PC-9 (cell line): ENCODE measurements at regions not wholly inside any gene's neighbourhood (a gene's known extent, or its start where the extent isn't known, plus 50 kb on each side); places are given as distances from the start of the nearest gene placed in this dataset.

Experiments used
- BruUV-seq: library from RNA; stranded (reverse); fragments of 400-500 nt; replicated peaks from 2 replicates; lab custom pipeline; 2021; lab: Mats Ljungman, UMichigan
- CTCF ChIA-PET: fragments of 300-600 bp; sonication (Branson Sonifier 250); formaldehyde crosslinking; loops from one replicate; lab custom pipeline; 2022; ENCODE audit warnings: antibody characterized with exemption; lab: Charles Lee
- POLR2A ChIA-PET: fragments of 300-600 bp; sonication (Branson Sonifier 250); formaldehyde crosslinking; loops from one replicate; lab custom pipeline; 2022; ENCODE audit warnings: antibody characterized with exemption; ENCODE audit not compliant: unreplicated experiment; lab: Charles Lee
- DNase-seq, 2 experiments: peaks; one replicate each; pipeline versions ENCODE4 v3.0.0 to v3.0.0-alpha.2; 2015 to 2022; ENCODE audit warnings: mixed read lengths in 1 of 2
- H2AFZ ChIP-seq: fragments of 200-600 bp; sonication (generic); 2 replicates; pipeline ENCODE4 v1.8.1; 2017; ENCODE audit warnings: antibody characterized with exemption
- H3F3A ChIP-seq: fragments of 200-600 bp; sonication (generic); 2 replicates; pipeline ENCODE4 v1.8.1; 2017; ENCODE audit warnings: antibody characterized with exemption, mild to moderate bottlenecking, low read depth; ENCODE audit not compliant: insufficient read depth
- H3K27ac ChIP-seq: fragments of 200-600 bp; sonication (generic); 2 replicates; pipeline ENCODE4 v1.6.1; 2016; ENCODE audit warnings: mixed run types
- H3K27me3 ChIP-seq: fragments of 200-600 bp; sonication (generic); 2 replicates; pipeline ENCODE4 v1.6.1; 2016; ENCODE audit warnings: low read depth, mixed run types; ENCODE audit not compliant: insufficient read depth
- H3K36me3 ChIP-seq: fragments of 200-600 bp; sonication (generic); 2 replicates; pipeline ENCODE4 v1.6.1; 2016; ENCODE audit warnings: low read depth, mixed run types
- H3K4me1 ChIP-seq: fragments of 200-600 bp; sonication (generic); replicated peaks from 2 replicates; pipeline ENCODE4 v1.6.1; 2016; ENCODE audit warnings: mixed run types; ENCODE audit not compliant: insufficient read depth
- H3K4me2 ChIP-seq: fragments of 200-600 bp; sonication (generic); 2 replicates; pipeline ENCODE4 v1.6.1; 2017; ENCODE audit warnings: mixed run types
- H3K4me3 ChIP-seq: fragments of 200-600 bp; sonication (generic); 2 replicates; pipeline ENCODE4 v1.6.1; 2016; ENCODE audit warnings: mixed run types
- H3K79me2 ChIP-seq: fragments of 200-600 bp; sonication (generic); 2 replicates; pipeline ENCODE4 v1.6.1; 2017; ENCODE audit warnings: low read depth, mixed run types
- H3K9me2 ChIP-seq: fragments of 200-600 bp; sonication (generic); 2 replicates; pipeline ENCODE4 v1.8.1; 2017; ENCODE audit warnings: mild to moderate bottlenecking; ENCODE audit not compliant: insufficient read depth
- H3K9me3 ChIP-seq: fragments of 200-600 bp; sonication (generic); 2 replicates; pipeline ENCODE4 v1.8.1; 2016; ENCODE audit warnings: low read depth; ENCODE audit not compliant: insufficient read depth
- H4K20me1 ChIP-seq: fragments of 200-600 bp; sonication (generic); 2 replicates; pipeline ENCODE4 v1.8.1; 2017; ENCODE audit not compliant: insufficient read depth
- EZH2 ChIP-seq: fragments of 200-600 bp; sonication (generic); IDR thresholded peaks from 2 replicates; pipeline ENCODE4 v1.8.0; 2017; ENCODE audit warnings: antibody characterized with exemption, low read depth
- intact Hi-C: fragments of 100-400 bp; cut with micrococcal nuclease; formaldehyde crosslinking; loops from one replicate; pipeline ENCODE4 v1.10.0; 2022; ENCODE audit not compliant: unreplicated experiment
- TF ChIP-seq, protein P1 (sequence below): fragments of 200-600 bp; sonication (generic); conservative IDR thresholded peaks from 2 replicates; pipeline ENCODE4 v1.6.1; 2017; ENCODE audit warnings: mixed run types, antibody characterized with exemption, mild to moderate bottlenecking, moderate library complexity

DNA sequence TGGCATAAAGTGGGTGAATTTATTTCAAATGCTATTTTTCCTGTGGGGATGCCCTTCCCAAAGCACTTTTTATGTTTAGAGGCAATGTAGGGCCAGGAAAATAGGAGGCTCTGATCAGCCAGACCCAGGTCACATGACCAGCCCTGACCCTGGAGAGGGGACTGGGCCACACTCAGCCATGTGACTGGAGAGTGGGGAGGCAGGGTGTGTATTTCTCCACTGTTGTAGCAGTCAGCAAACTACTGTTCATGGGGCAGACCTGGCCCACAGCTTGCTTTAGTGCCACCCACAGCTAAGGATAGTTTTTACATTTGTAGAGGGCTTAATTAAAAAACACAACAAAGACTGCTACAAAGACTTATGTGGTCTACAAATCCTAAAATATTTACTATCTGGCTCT lies 153.8 kb downstream of the ACTL8 start:
- H3K4me2 ChIP-seq = no peak overlapping the region
- no TSS peak for BruUV-seq
- H4K20me1 ChIP-seq = no peaks in the 10 kb centered on the region
- intact Hi-C loops = no loop called here
- H3K9me3 ChIP-seq = no peaks in the 10 kb centered on the region
- TF ChIP-seq, protein P1, sequence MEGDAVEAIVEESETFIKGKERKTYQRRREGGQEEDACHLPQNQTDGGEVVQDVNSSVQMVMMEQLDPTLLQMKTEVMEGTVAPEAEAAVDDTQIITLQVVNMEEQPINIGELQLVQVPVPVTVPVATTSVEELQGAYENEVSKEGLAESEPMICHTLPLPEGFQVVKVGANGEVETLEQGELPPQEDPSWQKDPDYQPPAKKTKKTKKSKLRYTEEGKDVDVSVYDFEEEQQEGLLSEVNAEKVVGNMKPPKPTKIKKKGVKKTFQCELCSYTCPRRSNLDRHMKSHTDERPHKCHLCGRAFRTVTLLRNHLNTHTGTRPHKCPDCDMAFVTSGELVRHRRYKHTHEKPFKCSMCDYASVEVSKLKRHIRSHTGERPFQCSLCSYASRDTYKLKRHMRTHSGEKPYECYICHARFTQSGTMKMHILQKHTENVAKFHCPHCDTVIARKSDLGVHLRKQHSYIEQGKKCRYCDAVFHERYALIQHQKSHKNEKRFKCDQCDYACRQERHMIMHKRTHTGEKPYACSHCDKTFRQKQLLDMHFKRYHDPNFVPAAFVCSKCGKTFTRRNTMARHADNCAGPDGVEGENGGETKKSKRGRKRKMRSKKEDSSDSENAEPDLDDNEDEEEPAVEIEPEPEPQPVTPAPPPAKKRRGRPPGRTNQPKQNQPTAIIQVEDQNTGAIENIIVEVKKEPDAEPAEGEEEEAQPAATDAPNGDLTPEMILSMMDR = no peak
- TF ChIP-seq EZH2 = no peak
- H3K27ac ChIP-seq = no peak overlapping the region
- CTCF ChIA-PET = no interaction called here
- no peaks in the 10 kb centered on the region for H3F3A ChIP-seq
- peaks cover 69% of the 10 kb centered on the region for H3K27me3 ChIP-seq
- no peaks in the 10 kb centered on the region for H3K79me2 ChIP-seq
- no peaks in the 10 kb centered on the region for H3K4me1 ChIP-seq
- DNase-seq = no peak
- no peak overlapping the region for H2AFZ ChIP-seq
- no peak overlapping the region for H3K4me3 ChIP-seq
- no peaks in the 10 kb centered on the region for H3K9me2 ChIP-seq
- POLR2A ChIA-PET = no interaction called here
- no peaks in the 10 kb centered on the region for H3K36me3 ChIP-seq

DNA sequence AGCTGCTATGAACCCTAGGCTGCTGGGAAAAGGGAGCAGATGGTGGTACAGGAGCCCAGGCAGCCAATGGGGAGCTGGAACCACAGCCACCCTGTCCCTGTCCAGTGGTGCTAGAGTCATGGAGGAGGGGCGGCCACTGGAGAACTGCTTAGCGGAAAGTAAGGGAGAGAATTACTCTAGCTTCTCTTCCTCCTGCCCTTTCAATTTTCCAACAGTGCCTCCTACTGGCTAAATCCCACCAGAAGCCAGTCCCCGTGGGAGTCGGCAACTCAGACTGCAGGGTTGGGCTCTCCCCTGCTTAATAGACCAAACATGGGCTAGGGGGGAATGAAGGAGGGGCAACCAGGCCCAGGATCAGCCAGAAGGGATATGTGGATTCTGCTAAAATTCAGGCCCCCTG lies 154.5 kb downstream of the ACTL8 start:
- no TSS peak for BruUV-seq
- no peaks in the 10 kb centered on the region for H3K9me2 ChIP-seq
- intact Hi-C loops = no loop called here
- H3K4me2 ChIP-seq = no peak overlapping the region
- no peaks in the 10 kb centered on the region for H3F3A ChIP-seq
- H3K27me3 ChIP-seq = peaks cover 72% of the 10 kb centered on the region
- H3K4me3 ChIP-seq = no peak overlapping the region
- TF ChIP-seq, protein P1 = no peak
- TF ChIP-seq EZH2 = no peak
- ChIA-PET CTCF (no interaction called here), POLR2A (no interaction called here)
- no peaks in the 10 kb centered on the region for H3K36me3 ChIP-seq
- no peak overlapping the region for H3K27ac ChIP-seq
- H4K20me1 ChIP-seq = no peaks in the 10 kb centered on the region
- no peak for DNase-seq
- no peaks in the 10 kb centered on the region for H3K4me1 ChIP-seq
- no peaks in the 10 kb centered on the region for H3K9me3 ChIP-seq
- H2AFZ ChIP-seq = no peak overlapping the region
- no peaks in the 10 kb centered on the region for H3K79me2 ChIP-seq

DNA sequence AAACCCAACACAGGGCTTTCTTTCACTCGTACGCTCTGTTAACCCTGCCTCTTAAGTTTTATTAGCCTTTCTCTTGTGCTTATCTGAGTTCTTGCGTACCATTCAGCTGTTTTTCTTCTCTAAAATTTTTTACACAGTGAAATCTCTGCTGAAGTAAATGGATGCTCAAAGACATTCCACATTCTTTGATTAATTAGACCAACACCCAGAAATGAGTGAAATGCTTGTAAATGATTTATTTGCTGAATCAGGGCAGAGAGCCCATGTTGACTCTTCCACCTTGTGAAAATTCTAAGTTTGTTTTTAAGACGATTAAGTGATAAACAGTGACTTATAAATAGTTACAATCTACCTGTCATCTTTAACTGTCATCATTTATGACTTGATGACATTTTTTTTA lies 156.7 kb downstream of the ACTL8 start:
- Histone ChIP-seq H3K27me3 (peaks cover 78% of the 10 kb centered on the region), H2AFZ (no peak overlapping the region), H3K4me3 (no peak overlapping the region), H3K9me3 (no peaks in the 10 kb centered on the region), H3F3A (no peaks in the 10 kb centered on the region), H3K9me2 (no peaks in the 10 kb centered on the region), H4K20me1 (no peaks in the 10 kb centered on the region), H3K4me2 (no peak overlapping the region), H3K36me3 (no peaks in the 10 kb centered on the region), H3K4me1 (no peaks in the 10 kb centered on the region), H3K27ac (no peak overlapping the region), H3K79me2 (no peaks in the 10 kb centered on the region)
- BruUV-seq = no TSS peak
- DNase-seq = no peak
- CTCF ChIA-PET = interaction anchor here (0.7 kb wide), 1 partner anchor 414 kb away, joined by 7 read pairs; no protein-coding TSS in a partner anchor
- intact Hi-C loops = no loop called here
- POLR2A ChIA-PET = no interaction called here
- TF ChIP-seq, protein P1 = no peak
- TF ChIP-seq EZH2 = no peak
